ENCODE measurements at regions not wholly inside any gene's neighbourhood (a gene's known extent, or its start where the extent isn't known, plus 50 kb on each side); places are given as distances from the start of the nearest gene placed in this dataset.

- DNase-seq (ENCODE audit: low spot score in 2 of 2) = no peak
- Histone ChIP-seq H3K4me1 (no peaks in the 10 kb centered on the region), H3K27me3 (no peaks in the 10 kb centered on the region), H3K36me3 (no peaks in the 10 kb centered on the region), H3K4me3 (no peak overlapping the region), H3K27ac (no peak overlapping the region), H3K9me3 (no peaks in the 10 kb centered on the region)
- 89 to 91% methylated on average over 2 of the region's 2 CpGs for WGBS, 2 donors
- TF ChIP-seq CTCF (IDR thresholded peaks at IDR 0.05) (no peak), POLR2A (IDR thresholded peaks at IDR 0.05) (no peak), EP300 (IDR thresholded peaks at IDR 0.05) (no peak)
These were observed 579.6 kb downstream of the DIAPH3 start for GRCh38 chr13:59584101-59584500.

- Histone ChIP-seq H3K4me1 (no peaks in the 10 kb centered on the region), H3K36me3 (no peaks in the 10 kb centered on the region), H3K27ac (no peak overlapping the region), H3K27me3 (no peaks in the 10 kb centered on the region), H3K4me3 (no peak overlapping the region), H3K9me3 (no peaks in the 10 kb centered on the region)
- WGBS, 2 donors = 68 to 74% methylated on average over 10 of the region's 10 CpGs
- no peak for DNase-seq (ENCODE audit: low spot score in 2 of 2)
- TF ChIP-seq EP300 (IDR thresholded peaks at IDR 0.05) = no peak
- no peak for TF ChIP-seq POLR2A (IDR thresholded peaks at IDR 0.05)
- TF ChIP-seq CTCF (IDR thresholded peaks at IDR 0.05) = no peak
These were observed 578.7 kb downstream of the DIAPH3 start for GRCh38 chr13:59584761-59585670.

DNA sequence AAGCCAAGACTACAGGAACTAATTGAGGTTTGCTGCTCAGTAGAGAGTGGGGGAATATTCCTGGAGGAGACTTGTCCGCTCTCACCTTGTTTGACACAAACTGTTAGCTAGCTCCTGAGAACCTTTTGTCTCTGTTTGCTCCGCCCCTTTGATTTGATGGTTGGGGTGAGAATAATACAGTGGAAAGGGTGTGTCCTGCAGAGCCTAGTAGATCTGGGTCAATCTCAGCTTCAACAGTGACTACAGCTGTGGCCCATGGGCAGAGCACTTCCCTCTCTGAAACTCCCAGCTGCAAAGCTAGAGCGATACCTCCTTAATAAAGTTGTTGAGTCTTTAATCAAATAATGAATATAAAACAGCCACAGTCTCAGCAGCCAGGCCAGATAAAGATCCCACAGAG lies 576.7 kb downstream of the DIAPH3 start:
- no peaks in the 10 kb centered on the region for H3K27me3 ChIP-seq
- H3K4me3 ChIP-seq = no peak overlapping the region
- H3K9me3 ChIP-seq = no peaks in the 10 kb centered on the region
- no peak overlapping the region for H3K27ac ChIP-seq
- TF ChIP-seq CTCF (IDR thresholded peaks at IDR 0.05) (no peak), POLR2A (IDR thresholded peaks at IDR 0.05) (no peak), EP300 (IDR thresholded peaks at IDR 0.05) (no peak)
- H3K4me1 ChIP-seq = no peaks in the 10 kb centered on the region
- no peak for DNase-seq (ENCODE audit: low spot score in 2 of 2)
- no peaks in the 10 kb centered on the region for H3K36me3 ChIP-seq
- 60 to 62% methylated on average over 3 of the region's 3 CpGs for WGBS, 2 donors

DNA sequence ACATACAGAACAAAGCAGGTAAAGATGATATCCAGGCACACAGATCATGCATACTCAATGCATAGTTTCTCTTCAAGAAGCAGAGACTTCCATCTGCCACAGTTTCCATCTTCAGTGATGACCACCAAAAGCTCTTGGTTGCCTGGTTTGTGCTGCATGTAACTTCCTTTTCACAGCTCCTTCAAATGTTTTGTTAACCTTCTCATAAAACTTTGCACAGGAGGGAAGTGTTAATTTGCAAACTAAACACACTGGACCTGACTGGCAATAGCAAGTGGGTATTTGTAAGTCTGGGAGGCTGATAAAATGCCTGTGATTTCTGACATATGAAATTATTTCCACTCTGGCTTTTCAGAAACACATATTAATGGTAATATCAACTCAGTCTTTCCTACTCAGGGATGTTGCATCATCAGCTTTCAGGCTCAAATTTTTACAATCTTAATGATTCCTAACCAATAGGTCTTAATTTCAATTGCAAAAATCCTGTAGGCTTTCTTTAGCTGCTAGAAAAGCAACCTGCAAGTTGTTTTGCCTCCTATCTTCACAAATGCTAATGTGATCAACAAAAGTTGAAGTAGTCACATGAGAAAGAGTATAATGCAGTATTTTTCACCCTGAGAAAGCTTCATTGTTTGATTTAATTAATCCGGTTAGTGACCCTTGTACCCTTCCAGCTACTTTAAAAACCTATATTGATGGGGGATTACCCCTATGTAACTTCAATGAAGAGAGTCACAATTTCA lies 575.6 kb downstream of the DIAPH3 start:
- Histone ChIP-seq H3K4me3 (no peak overlapping the region), H3K27ac (no peak overlapping the region), H3K4me1 (no peaks in the 10 kb centered on the region), H3K36me3 (no peaks in the 10 kb centered on the region), H3K9me3 (no peaks in the 10 kb centered on the region), H3K27me3 (no peaks in the 10 kb centered on the region)
- TF ChIP-seq EP300 (IDR thresholded peaks at IDR 0.05) (no peak), POLR2A (IDR thresholded peaks at IDR 0.05) (no peak), CTCF (IDR thresholded peaks at IDR 0.05) (no peak)
- DNase-seq (ENCODE audit: low spot score in 2 of 2) = no peak
- WGBS, 2 donors = 49 to 52% methylated on average over 1 of the region's 1 CpG

DNA sequence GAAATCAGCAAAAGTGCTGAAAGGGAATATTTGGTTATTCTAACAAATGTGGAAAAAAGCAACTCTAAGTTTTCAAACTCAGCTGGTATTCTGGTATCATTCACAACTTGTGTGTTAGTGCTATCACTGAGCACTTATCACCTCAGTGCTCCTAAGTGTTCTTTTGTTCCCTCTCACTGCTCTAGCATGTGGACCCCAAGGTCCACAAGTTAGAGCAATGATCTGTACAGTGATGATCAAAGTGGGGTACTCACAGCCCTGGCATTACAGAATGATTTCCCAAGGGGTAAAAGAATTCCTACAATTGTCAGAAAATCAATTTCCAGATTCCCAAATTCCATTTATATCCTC lies 575.0 kb downstream of the DIAPH3 start:
- no peak for TF ChIP-seq EP300 (IDR thresholded peaks at IDR 0.05)
- no peak for TF ChIP-seq CTCF (IDR thresholded peaks at IDR 0.05)
- TF ChIP-seq POLR2A (IDR thresholded peaks at IDR 0.05) = no peak
- DNase-seq (ENCODE audit: low spot score in 2 of 2) = no peak
- Histone ChIP-seq H3K27me3 (no peaks in the 10 kb centered on the region), H3K36me3 (no peaks in the 10 kb centered on the region), H3K9me3 (no peaks in the 10 kb centered on the region), H3K4me3 (no peak overlapping the region), H3K4me1 (no peaks in the 10 kb centered on the region), H3K27ac (no peak overlapping the region)

Data from tibial nerve (tissue), 4 donors.